GM12892 (cell line): ENCODE measurements at regions not wholly inside any gene's neighbourhood (a gene's known extent, or its start where the extent isn't known, plus 50 kb on each side); places are given as distances from the start of the nearest gene placed in this dataset.

ENCODE experiments used
- POLR2A ChIP-seq: IDR thresholded peaks from 2 replicates; pipeline ENCODE4 v1.6.1; 2011; ENCODE audit warnings: low read depth, low read length, control low read depth
- POLR2AphosphoS5 ChIP-seq: IDR thresholded peaks from 2 replicates; pipeline ENCODE4 v1.6.1; 2011; ENCODE audit warnings: low read depth, low read length, control low read depth
- TAF1 ChIP-seq: IDR thresholded peaks from 2 replicates; pipeline ENCODE4 v1.6.1; 2011; ENCODE audit warnings: low read depth, mild to moderate bottlenecking, control low read depth, low read length, borderline replicate concordance

GRCh38 chr2:199018826-199019225 lies 438.9 kb downstream of the SATB2 start:
- TF ChIP-seq POLR2A: no peak
- TF ChIP-seq TAF1: no peak
- no peak for TF ChIP-seq POLR2AphosphoS5
